HK-2 (cell line): ENCODE measurements at regions not wholly inside any gene's neighbourhood (a gene's known extent, or its start where the extent isn't known, plus 50 kb on each side); places are given as distances from the start of the nearest gene placed in this dataset.
"Not testable (repeated sequence)": the region's sequence is repeated elsewhere in the genome, so short reads cannot be mapped to it uniquely, and the experiment has no call there.

ENCODE experiments used
- DNase-seq: peaks from one replicate; pipeline ENCODE4 v3.0.0-alpha.2; 2018; ENCODE audit not compliant: unreplicated experiment

DNA sequence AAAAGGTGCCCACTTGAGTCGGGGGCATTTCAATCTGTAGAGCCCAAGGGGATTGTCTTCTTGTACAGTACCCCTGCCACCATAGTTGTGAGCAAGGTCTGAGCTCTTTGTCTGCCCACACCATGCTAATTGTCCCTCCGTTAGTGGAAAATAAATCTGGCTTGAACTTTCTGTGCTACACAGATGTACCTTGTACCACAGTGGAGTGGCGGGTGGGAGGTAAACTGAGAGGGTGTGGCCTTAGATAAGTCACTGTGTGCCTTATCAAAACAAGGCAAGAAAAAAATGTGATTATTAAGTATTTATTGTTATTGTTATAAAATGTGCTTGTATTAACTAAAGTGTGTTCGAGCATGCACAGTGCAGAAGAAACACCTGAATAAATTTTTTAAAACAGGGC, 242.9 kb upstream of the C2CD4B start:
- no peak for DNase-seq

DNA sequence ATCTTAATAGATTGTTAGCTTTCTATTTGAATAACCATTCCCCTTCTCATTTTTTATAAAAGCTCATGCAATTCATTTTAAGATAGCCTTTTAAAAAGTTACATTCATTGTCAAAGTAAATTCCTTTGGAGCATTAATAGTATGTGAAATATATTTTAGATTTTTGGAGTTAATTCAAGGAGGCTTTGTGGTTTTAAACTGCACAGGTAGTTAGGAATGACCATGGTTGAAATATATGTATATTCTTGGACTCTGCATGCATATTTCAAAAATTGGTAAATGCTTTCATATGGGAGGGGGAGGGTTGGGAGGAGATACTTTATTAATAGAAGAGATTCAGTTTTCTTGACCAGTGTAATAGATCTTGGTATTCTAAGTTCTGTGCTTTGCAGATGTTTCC, 244.4 kb upstream of the C2CD4B start:
- DNase-seq = no peak

DNA sequence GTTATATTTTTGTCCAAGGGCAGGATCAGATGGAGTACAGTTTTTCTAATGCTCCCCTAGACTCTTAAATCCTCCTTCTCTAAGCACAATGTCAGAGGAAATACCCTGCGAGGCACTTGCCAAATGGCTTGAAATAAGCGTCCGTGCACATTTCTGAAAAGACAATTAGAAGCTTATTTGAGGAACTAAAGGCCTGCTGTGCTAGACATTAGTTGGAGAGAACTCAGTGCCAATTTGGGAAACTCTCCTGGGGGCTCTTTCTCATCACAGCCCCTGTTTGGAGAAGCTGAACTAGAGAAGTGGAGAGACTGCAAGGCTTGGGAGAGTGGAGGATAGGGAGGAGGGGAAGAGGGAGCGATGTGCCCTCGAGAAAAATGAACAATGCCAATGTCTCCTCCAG, 247.6 kb upstream of the C2CD4B start:
- no peak for DNase-seq

DNA sequence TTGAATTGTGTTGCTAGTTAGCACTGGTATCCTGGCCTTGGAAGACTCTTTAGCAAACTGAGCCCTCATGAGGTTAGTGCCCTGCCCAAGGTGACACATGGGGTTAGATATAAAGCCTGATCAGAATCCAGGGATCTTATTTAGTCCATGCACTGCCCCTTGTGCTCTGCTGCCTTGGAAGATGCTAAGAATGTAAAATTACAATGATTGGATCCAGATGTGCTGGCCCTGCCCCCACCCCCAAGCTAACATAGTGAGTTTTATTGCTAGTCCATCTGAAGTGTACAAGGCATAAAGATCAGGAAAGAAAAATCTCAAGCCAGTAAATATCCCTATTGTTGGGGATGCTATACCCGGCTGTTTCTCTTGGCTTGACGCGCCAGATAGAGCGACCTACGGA, 248.1 kb upstream of the C2CD4B start:
- DNase-seq = no peak

DNA sequence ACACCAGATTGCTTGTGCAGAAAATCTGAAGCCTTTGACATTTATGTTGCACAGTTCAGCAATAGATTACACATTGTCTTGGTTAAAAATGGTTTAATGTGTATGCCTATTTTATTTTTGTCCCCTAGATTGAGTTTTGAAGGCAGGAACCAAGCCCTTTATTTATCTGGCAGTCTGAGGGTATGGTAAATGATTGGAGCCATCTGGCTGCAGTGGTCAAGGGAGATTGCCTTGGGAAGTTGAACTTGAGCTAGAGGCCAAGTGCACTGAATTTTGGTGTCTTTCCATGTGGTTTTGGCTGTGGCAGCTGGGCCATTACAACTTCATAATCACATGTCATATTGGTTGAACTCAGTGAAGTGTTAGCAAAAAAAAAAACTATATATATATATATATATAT, 248.7 kb upstream of the C2CD4B start:
- DNase-seq = no peak

DNA sequence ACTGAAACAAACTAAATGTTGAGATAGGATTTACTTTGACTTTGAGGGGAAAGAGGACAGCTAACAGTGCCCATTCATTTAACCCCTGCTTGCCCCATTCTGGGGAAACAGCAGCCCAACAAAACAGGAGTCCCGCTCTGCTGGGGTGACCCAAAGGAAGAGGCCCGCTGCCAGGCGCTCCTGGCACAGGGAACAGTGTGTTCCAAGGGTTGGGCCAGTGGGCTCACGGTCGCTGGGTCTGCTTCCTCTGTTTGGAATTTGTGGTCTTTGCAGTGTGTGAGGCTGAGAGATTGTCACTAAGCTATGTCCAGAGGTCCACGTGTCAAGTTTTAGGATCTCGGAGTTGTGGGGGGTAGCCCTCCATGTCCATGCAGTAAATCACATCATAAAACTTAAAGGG, 250.4 kb upstream of the C2CD4B start:
- DNase-seq = no peak

DNA sequence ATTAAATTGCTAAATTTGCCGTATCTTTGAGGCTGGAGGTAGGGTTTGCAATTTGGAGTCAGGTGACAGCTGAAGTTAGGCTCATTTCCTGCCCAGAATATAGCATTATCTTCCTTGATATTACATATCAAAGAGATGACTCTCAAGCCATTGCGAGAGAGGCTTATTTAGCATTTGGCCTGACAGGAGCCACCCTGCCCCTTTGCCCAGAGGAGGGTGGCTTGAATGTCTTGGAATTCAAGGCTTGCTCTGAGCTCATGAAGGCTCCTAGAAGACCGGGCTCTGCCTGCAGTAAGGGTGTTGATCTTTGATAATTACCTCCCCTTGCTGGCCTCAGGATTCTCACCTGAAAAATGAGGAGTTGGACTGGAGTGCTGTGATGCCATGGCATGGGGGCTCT, 251.4 kb upstream of the C2CD4B start:
- no peak for DNase-seq

DNA sequence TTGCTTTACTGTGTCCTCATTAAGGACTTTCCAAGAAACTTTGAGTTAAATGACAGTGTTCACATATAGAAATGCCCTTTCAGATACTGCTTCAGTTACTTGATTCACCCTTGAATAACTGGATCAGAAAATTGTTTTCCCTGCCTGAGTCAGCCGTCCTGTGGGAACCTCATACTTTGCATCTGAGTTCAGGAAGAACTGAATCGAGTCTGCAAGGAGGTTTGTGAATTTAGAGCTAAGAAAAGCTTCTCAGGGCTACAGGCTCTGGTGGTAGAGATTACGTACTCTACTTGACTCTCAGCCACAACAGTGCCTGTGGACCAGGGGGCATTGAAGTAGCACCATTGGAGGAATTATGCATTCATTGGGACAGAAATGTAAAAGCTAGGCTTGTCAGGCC, 252.4 kb upstream of the C2CD4B start:
- no peak for DNase-seq

DNA sequence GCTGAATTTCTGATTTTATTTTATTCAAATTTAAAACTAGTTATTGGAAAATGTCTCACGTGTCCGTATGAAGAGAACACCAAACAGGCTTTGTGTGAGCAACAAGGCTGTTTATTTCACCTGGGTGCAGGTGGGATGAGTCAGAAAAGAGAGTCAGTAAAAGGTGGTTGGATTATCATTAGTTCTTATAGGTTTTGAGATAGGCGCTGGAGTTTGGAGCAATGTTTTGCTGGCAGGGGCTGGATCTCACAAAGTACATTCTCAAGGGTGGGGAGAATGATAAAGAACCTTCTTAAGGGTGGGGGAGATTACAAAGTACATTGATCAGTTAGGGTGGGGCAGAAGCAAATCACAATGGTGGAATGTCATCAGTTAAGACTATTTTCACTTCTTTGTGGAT, 253.4 kb upstream of the C2CD4B start:
- DNase-seq = not testable (repeated sequence)

DNA sequence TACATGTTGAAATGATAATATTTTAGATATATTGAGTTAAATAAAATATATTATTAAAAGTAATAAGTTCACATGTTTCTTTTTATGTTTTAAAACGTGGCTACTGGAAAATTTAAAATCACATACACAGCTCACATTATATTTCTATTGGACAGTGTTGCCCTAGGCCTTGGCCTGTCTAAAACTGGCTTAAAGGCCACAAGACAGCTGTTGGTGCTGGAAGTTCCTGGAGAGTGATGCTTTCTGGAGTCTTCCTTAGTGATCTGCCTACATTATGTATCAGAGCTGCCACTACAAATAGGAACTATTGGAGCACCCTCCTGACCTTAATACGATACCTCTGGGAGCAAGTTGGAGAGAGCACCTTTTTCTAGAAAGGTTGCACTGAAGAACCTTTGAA, 254.1 kb upstream of the C2CD4B start:
- no peak for DNase-seq

DNA sequence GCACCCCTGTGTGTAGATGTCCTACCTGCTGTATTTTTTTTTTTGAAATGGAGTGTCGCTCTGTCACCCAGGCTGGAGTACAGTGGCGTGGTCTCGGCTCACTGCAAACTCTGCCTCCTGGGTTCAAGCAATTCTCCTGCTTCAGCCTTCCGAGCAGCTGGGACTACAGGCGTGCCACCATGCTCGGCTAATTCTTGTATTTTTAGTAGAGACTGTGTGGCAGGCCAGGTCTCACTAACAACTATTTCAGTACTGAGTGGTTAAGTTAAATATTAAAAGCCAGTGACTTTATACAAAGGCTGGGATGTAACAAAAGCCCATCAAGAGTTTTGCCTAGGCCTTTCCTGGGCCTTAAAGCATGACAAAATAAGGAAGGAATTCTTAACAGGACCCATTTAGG, 255.3 kb upstream of the C2CD4B start:
- peak; percentile 43 for DNase-seq

DNA sequence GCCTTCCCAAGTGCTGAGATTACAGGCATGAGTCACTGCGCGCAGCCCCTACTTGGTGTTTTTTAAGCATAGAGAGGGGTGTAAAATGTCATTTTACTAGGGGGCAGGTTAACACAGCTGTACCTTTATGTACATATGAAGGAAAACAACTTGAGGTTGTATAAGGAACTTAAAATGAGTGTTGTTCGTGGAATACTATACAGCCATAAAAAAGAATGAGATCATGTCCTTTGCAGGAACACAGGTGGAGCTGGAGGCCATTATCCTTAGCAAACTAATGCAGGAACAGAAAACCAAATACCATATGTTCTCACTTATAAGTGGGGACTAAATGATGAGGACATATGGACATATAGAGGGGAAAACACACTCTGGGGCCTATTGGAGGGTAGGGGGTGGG, 256.2 kb upstream of the C2CD4B start:
- DNase-seq = no peak

DNA sequence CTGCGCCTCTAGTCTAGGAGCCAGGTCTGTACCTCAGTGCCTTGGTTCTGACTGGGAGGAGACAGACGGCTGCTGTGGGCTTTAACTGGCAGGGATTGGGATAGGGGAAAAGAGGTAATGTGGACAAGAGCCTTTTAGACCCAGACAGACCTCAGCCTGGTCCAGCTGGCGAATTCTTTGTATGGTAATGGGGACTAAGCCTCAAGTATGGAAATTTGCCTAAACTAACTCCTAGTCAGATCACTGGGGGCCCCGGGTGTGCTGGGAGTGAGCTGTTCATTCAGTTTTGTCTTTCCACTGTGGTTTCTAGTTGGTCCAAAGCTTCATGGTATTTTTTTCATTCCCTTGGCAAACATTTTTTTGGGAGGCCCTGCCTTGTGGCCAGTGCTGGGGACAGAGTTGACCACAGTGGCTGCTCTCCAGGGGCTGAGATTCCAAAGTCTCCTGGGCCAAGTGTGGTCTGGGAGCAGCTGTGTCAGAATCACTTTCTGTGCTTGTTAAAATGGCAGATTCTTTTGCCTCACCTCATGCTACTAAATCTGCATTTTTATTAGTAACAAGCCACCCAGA, 261.4 kb upstream of the C2CD4B start:
- DNase-seq = no peak

DNA sequence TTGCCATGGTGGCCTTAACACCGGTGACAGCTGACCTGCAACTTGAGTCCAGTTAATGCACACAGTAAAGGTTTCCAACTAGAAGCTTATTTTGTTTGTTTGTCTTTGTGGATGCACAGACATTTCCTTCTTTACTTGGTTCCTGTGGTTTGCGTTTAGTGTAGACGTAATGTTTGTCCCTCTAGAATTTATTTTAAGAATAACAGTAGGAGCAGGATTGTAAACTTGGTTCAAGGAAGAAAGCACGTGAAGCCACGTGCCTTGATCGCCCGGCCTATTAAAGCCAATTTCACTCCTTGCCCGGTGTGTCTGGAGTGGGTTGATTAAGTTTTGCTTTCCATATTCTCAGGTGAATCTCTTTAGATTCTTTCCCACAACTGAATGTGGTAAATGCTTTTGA, 263.2 kb upstream of the C2CD4B start:
- no peak for DNase-seq

DNA sequence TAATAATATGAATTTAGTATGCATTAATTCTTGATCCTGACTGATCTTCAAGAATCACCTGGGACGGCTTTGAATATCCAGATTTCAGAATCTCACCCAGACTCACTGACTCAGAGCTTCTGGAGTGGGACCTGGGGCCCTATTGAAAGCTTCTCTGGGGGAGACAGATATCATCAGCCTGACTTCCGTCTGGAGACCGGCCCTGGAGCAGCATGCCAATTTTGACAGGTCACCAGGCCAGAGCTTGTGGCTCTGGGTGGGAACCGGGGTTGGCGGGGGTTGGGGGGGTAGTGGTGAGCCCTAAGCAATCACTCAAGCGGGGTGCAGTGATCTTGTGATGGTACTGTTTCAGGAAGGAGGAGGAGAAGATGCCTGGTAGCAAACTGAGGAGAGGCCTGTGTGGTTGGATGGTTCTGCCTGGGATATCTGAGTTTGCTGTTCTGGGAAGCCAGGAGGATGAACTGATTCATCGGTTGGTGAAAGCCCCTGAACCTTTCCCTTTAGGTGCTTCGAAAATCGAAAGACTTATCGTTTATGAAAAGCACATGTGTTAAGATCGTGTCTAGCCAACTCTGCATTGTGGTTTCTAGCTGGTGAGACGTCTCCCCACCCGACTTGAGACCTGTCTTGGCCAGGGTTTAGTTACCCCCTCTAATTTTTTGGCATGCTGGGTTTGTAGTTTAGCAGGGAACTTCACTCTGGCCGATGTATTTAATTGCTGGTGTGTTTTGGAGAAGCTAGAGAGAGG, 263.9 kb upstream of the C2CD4B start:
- DNase-seq = no peak

DNA sequence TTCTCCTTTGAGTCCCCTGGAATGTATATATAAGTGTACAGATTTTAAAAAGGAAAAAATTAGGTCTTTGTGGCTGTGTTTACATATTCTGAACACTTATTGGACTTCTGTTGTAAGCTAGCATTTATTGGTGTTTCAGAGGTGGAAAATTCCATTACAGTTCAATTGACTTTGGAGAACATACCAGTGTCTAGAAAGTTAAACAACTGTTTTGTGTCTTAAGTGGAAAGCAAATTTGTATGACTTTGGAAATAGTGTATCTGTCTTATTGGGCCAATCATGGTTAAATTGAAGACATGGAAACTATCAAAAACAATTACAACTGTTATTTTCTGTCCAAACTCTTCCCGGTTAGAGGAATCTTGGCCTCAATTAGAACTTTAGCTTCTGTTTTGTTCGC, 265.0 kb upstream of the C2CD4B start:
- no peak for DNase-seq

DNA sequence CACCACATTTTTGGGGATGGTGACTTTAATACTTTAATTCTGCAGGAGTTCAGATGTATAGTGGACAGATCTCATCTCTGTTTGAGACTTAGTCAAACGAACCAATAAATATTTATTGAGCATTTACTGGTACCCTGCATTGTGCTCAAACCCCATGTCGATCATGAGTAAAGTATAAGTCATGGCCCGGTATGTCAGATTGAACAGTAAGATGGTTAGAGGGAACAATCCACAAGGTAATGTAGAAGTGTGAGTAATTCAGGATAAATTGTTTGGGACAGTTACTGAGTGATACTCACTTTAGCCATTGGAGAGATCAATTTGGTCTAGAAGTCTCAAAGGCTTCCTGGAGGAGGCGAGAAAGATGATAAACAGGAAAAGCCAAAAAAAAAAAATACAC, 265.5 kb upstream of the C2CD4B start:
- DNase-seq = no peak

DNA sequence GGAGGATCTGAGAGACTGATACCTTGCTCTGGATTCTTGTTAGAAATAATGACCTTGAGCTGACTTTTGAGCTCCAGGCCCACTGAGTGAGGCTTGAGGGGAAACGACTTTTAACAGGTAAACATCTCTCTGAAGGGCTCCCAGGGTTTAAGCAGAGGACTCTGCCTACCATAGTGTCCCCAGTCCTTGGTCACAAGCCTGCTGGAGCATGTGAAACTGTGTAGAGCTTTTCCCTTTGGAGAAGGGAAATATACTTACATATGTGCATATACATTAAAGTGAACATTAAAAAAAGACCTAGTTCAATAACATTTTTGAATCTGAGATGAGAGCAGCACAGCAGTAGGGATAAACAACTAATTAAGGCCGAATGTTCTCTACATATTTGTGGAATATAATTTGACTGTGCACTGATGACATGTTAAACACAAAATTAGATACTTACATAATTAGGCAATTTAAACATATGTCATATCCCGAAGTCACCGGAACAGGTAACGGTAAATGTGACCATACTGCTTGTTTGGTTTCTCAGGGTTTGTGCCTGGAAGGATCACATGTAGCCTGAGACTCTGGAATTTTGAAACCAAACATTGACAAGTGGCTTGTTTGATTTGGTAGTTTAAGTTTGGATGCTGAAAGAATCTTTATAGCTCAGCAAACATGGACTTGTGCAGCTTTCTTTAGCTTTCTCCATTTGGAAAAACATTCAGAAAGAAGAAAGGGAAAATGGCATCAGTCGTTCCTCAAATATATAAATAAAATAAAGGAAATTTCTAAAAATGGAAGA, 266.1 kb upstream of the C2CD4B start:
- DNase-seq = no peak

DNA sequence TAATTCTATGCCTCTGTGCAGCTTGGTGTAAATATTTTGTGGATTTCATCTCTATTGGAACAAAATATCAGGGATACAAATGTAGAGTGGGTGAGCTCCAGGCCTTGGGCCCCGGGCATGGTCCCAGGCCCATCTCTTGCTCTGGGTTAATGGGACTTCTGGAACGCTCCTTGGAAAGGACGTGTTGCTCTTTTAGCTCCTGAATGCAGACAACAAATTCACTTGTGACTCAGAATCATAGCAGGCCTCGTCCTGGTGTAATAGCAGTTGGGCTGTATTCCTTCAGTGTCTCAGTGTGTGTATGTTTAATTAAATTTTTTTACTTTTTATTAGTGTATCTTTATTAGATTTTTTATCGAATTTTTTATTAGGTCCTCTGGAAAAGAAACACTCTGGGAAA, 266.7 kb upstream of the C2CD4B start:
- DNase-seq = no peak

DNA sequence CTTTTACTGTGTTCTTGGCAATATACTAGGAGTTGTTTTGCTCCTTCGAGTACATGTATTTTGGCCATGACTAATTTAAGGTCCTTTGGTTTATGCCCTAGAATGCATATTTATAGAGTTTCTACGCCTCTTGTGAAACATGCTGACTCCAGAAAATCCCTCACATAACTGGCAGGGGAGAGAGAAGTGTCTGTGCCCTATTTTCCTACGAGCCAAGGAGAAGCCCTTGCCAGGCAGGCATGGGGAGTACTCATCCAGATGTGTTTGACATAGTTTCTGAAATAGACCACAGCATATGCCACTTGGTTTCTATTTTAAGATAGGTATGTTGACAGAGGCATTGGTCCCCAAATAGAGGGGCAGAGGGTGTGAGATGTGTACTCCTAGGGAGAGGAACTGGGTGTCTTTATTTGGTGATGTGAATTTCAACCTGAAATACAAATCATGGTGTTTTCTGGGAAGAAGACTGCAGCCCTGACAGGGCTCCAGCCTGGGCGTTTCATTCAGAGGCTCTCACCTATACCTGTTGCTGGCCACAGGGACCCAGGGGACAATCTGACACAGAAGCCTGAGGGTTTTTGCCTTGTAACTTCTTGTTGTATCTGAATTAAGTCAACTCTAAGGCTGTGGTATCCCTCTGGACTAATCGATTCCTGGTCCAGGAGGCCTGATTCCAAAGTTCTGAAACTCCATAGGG, 267.8 kb upstream of the C2CD4B start:
- DNase-seq = no peak

DNA sequence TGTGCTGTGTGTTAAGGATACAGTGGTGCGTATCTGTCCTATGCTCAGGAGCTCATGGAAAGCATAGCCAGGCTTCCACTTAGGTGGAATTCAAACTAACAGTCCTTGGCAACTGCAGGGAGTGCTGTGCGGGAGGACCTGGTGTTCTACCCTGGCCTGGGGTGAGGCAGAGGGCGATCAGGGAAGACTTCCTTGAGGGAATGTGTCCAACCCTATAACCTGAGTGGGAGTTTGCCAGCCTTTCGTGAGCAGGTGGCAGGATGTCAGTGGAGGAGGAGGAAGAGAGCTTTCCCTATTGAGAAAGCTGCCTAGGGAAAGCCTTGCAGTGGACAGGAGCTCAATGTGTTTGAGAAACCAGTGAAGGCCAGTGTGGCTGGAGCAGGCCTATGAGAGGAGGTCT, 271.1 kb upstream of the C2CD4B start:
- no peak for DNase-seq

DNA sequence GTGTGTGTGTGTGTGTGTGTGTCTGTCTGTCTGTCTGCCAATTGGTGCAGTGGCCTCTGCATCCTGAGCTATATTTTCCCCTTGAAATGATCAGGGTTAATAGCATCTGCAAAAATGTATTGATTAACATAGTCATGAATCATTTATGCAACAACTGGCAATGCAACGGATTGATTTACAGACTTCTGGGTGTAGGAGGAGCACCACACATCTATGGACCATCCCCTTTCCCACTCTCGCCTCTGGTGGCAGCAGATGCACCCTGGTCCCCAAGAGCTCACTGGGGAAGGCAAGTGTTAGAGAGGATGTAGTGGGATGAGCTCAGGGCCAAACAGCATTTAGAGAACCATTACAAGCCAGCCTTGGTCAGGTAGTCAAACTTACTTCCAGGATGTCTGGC, 272.7 kb upstream of the C2CD4B start:
- no peak for DNase-seq

DNA sequence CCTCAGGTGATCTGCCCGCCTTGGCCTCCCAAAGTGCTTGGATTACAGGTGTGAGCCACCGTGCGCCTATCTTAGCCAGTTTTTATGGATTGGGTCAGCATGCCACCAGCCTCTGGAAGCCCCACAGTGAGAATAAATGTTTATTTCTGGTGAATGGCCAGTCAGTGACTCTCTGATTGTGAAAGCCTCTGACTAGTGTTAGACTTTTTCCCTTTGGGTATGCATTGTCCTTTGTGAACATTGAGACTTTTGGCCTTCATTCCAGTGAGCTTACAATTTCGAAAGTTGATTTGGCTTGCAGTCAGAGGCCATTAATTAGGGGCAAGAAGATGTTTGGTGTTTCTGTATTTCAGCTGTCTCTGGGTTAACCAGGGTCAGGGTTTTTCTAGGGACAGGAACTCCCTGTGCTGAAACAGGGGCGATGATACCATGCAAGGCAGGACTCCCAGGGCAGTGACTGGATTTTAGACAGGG, 274.5 kb upstream of the C2CD4B start:
- no peak for DNase-seq
